GM21360 (cell line): ENCODE measurements at regions not wholly inside any gene's neighbourhood (a gene's known extent, or its start where the extent isn't known, plus 50 kb on each side); places are given as distances from the start of the nearest gene placed in this dataset.

Source experiments
- ATAC-seq: cut with Tn5 transposase; IDR thresholded peaks from one replicate; pipeline ENCODE4 v1.9.1; 2021; ENCODE audit warnings: mild to moderate bottlenecking, moderate library complexity; ENCODE audit not compliant: unreplicated experiment

DNA sequence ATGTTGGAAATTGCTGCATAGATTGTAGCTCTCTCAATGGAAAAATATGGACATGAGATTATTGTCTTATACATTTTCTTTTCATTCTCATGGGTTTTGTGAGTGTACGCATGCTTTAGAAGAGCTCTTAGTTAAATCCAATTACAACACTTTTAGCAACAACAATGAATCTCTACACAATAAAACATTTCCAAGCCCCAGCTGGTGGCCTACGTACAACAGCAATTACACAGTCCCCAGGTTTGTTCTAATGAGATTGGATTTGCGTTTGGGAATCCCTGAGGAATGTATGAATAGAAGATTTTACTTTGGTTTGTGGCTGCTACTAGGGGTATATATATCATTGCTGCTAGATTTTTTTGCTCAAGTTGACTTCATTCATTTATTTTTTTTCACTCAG, 98.6 kb downstream of the FHDC1 start:
- no peak for ATAC-seq

DNA sequence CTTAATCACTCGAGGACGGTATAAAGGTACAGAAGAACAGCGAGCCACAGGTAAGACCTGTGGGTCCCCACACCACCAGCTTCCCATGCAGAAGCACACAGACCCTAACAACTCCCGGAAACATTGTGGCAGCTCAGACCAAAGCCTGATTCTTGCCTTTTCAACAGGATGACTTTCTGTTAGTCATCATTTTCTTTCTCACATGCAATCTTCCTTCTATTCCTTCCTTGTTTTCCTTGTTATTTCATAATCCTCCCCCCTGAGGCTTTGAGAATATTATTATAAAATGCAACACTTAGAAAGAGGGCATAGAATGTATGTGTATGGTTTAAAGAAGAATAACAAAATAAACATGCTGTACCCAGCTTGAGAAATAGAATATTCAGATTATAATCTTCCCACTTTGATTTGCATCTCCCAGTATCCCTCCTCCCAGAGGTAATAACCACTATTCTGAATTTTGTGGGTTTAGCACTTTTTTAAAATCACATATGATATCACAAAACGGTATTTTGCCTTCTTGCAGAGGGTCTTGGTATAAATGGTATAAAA, 100.9 kb downstream of the FHDC1 start:
- ATAC-seq: no peak

- no peak for ATAC-seq
These were observed 102.6 kb downstream of the FHDC1 start for GRCh38 chr4:153038623-153039311.

GRCh38 chr4:153039542-153040185, 103.5 kb downstream of the FHDC1 start:
- no peak for ATAC-seq

- no peak for ATAC-seq
These were observed 104.6 kb downstream of the FHDC1 start for GRCh38 chr4:153040677-153041076.

GRCh38 chr4:153044036-153044435, 107.9 kb downstream of the FHDC1 start:
- no peak for ATAC-seq

GRCh38 chr4:153045111-153045982, 109.2 kb downstream of the FHDC1 start:
- no peak for ATAC-seq

- ATAC-seq: no peak
These were observed 122.5 kb downstream of the FHDC1 start for GRCh38 chr4:153058671-153059060.

- ATAC-seq: no peak
These were observed 124.1 kb downstream of the FHDC1 start for GRCh38 chr4:153060196-153060595.

DNA sequence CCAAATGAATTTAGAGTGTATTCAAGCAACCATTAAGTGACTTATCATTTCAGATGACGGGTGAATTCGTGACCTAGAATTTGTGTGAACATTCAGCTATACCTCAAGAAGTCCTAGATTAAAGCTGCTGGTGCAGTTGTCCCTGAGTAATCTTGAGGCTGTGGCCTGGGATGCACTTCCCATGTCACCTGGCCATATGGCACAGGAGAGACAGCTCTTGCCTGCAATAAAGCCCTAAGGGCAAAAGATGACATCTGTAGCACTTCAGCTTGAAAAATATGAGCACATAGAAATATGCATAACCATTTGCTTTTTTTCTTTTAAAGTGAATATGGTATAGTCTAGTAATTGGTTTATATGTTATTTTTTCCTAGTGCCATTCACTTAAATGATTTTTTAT, 125.8 kb downstream of the FHDC1 start:
- ATAC-seq: no peak

DNA sequence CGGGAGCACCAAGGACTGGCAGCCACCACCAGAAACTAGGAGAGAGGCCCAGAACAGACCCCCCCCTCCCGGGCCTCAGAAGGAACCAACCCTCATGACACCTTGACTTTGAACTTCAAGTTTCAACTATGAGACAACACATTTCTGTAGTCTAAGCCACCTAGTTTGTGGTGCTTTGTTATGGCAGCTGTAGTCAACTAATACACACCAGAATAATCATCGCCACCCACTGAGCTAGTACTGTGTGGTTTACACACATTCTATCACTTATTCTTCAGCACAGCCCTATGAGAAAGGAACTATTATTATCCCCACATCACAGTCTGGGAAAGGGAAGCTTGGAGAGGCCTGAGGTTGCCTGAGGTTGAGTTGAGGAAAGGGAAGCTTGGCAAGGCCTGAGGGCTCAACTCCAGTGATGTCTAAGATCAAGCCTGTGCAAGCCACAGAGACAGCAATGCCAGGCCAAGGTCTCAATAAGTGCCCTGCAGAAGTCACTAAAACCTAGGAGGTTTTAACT, 126.6 kb downstream of the FHDC1 start:
- ATAC-seq: no peak

DNA sequence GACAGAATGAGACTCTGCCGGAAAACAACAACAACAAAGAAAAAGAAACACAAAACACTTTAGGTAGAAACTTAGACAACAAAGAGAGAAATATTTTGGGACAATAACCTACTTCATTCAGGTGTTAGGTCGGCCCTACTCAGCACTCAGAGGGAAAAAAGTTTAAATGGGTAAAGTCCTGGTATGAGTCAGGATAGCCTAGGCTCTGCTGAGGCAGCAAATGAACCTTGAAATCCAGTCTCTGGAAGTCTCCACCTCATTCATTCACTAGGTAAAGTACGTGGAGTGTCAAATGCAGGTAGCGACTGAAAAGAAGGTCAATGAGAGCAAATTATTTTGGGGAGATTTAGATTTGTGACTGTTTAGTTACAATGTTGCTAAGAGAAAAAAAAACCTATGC, 127.4 kb downstream of the FHDC1 start:
- no peak for ATAC-seq

DNA sequence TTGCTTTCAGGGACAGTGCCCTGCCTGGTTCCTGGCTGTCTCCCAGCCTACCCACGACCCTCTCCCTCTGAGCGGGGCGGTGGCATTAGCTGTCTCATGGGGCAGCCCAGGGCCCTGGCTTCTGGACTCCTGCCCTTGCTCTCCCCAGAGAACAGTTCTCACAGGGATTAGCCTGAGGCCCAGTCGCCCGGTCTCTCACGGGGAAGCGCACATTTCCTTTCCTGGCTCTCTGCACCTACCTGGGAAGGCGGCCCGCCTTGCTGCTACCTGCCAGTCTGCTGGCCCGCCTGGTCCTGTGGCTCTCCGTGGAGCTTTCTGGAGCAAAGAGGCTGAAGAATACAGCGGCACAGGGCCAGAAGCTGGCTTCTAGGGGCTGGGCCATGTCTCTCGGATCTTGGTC, 128.4 kb downstream of the FHDC1 start:
- no peak for ATAC-seq

DNA sequence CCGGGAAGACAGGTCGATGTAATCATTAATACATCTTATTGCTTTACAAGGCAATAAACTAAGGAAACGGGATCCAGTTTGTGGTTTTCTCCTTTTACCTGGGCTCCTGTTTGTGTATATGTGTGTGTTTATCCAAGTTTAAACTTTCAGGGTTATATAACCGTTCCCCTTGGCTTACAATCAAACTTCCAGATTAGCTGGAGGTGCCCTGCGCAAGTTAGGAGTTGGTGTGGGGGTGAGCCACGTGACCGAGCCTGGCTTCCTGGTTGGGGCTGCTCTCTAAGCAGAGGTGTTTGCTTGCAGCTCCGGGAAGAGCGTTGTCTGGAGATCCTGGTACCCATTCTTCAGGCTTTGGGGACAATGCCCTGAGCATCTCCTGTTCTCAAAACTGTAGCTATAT, 129.2 kb downstream of the FHDC1 start:
- ATAC-seq: no peak

DNA sequence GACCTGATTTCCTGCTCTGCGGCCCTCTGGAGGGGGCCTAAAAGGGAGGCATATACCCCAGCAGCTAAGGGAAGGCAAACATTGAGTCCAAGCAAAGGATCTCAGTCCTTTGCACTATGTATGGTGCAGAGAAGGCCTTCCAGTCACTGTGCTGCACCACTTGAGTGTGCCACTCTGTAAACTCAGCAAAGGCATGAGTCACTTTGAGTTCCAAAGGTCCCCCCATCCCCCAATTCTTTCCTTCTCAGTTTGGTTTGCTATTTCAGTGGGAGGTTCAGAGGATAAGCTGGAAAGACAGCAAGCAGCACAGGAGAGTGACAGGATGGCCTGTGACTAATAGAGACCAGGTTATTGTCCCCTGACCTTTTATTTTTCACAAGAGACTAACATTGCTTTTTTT, 131.3 kb downstream of the FHDC1 start:
- ATAC-seq: no peak

DNA sequence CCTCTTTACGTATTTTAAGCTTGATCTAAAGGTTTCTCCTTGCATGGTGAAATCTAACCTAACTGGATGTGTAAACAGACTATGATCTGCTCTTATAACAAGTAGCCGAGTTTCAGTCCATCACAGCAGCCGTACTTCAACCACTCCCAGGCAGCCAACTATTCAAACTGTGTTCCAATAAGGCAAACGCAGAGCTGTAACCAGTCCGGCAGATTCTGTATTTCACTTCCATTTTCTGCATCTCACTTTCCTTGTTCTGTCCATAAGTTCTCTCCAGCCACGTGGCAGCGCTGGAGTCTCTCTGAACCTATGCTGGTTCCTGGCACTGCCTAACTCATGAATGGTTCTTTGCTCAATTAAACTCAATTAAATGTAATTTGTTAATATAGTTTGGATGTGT, 132.6 kb downstream of the FHDC1 start:
- ATAC-seq: no peak

DNA sequence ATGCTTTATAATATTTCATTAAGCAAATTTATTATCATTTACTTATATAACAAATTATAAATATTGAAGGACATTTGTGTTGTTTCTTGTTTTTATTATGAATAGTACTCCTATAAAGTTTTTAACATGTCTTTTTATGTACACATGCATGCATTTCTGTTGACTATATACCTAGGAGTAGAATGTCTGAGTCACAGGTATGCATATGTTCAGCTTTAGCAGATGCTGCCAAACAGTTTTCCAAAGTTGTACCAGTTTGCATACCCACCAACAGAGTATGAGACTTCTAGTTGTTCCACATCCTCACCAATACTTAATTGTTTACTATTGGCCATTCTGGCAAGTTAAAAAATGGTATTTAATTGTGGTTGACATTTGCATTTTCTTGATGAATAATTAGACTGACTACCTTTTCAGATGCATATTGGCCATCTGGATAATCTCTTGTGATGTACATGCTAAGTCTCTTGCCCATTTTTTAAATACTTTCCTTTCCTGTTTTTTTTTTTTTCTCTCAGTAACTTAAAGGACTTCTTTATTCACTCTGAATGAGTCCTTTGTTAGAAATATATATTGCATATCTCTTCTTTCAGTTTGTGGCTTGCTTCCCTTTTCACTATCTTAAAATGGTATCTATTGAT, 132.2 kb upstream of the TRIM2 start:
- no peak for ATAC-seq

DNA sequence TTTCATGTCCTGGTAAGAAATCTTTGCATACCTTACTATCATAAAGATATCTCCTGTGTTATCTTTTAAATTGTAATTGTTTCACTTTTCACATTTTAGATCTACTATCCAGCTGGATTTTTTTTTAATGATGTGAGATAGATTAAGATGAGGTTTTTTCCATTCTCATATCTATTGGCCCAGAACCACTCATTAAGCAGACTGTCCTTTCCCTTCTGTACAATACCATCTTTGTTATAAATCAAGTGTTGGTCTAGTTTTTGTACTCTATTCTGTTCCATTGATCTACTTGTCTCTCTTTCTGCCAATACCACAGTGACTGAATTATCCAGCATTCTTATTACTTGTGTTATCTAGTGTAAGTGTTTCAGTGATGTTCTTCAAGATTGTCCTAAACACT, 131.6 kb upstream of the TRIM2 start:
- ATAC-seq: no peak

DNA sequence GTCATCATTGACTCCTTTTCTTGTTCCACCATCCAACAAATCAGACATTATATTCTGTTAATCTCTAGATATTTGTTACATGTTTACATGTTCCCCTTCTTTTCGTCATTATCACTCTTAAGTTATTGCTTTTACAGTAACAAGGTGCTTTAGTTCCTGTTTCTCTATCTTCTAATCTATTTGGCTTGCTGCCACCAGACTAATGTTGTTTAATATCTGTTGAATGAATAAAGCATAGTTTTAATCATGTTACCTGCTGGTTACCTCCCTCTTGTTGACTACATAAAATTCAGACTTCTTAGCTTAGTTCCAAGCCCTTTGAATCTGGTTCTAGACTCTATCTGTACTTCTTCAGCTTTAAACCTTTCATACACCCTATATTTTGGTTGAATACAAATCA, 129.8 kb upstream of the TRIM2 start:
- no peak for ATAC-seq

DNA sequence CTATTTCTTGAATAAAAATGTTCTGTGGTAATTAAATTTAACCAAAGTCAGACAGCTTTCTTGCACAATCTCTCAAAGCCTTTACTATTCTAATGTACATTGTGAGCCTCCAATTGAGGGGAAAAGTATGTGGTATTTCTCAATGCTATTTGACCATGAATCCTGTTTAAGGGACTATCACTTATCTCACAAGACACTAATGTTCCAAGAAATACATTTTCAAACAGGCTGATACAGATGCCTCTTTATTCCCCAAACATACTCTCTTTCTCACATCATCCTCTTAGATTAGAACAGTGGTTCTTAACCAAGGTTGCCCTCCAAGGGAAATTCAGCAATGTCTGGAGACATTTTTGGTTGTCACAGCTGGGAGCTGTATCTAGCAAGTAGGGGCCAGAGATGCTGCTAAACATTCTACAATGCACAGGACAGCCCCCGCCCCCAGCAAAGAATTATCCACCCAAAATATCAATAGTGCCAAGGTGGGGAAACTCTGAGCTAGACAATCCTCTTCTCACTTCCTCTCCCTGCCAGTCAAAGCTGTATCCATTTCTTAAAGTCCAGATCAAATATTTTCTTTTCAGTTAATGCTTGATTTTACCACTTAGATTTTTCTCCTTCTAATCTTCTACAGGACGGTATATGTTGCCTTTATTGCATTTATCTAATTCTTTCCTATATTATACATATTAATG, 129.2 kb upstream of the TRIM2 start:
- no peak for ATAC-seq
